GM19324 (cell line): ENCODE measurements at regions not wholly inside any gene's neighbourhood (a gene's known extent, or its start where the extent isn't known, plus 50 kb on each side); places are given as distances from the start of the nearest gene placed in this dataset.
"Not testable (repeated sequence)": the region's sequence is repeated elsewhere in the genome, so short reads cannot be mapped to it uniquely, and the experiment has no call there.

ENCODE experiments used
- ATAC-seq: cut with Tn5 transposase; IDR thresholded peaks from one replicate; pipeline ENCODE4 v1.9.1; 2021; ENCODE audit warnings: mild to moderate bottlenecking, moderate library complexity; ENCODE audit not compliant: unreplicated experiment, low FRiP score

DNA sequence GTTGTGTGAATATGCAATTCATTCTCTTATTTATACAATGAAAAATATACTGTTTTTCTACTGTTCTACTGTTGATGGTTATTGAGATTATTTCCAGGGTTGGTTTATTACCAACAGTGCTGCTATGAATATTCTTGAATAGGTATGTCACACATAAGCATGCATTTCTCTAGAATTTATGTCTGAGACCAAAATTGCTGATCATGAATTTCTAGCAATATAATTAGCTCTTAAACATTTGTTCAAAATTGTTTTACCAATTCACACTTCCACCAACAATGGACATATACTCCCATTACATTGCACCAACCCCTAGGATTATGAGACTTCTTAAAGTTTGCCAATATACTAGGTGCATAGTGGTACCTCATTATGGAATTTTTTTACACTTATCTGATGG, 164.1 kb upstream of the KCNQ5 start:
- no peak for ATAC-seq

DNA sequence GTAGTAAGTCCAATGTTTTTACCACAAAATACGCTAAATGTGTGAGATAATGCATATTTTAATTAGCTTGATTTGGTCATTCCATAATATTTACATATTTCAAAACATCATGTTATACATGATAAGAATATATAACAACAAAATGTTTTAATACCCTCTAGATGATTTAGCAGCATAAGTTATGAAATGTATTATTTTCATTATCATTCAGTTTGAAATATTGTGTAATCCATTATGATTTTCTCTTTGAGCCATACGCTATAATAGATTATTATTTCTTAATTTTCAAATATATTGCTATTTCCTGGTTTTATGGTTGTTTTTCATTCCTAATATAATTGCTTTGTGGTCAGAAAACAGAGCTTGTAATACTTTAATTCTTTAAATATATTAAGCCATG, 163.3 kb upstream of the KCNQ5 start:
- ATAC-seq: no peak

DNA sequence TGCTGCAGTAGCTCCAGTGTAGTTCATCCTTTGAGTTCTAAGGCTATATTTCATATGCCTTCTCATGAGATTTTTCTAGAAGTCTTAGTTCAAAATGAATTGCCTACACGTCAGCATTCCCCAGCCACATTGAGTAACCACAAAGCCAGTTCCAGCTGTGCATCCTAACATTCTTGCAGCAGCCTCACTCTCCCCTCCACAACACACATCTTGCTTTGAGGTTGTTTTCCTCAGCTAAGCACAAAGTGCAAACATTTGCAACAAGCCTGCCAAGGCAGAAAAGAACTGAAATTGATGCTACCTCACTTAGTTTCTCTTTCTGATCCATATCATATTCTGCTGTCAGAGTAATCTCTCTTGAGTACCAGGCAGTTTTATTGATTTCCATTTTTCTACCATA, 160.7 kb upstream of the KCNQ5 start:
- ATAC-seq: no peak

DNA sequence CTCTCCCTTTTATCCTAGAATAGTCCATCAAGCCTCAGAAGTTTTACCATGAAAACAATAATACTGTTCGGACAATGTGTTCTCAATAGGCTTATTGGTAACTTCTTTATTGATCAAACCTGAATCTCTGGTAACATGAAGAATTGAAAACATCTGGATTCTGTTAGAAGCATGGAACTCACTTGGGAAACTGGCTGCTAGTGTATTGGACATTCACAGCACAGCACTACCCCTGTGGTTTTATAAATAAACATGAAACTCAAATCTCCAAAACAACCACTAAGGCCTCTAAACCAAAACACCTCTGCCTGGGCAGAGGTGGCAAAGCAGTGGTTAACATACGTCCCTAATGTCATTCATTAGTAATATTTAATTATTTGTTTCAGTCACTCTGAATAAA, 157.6 kb upstream of the KCNQ5 start:
- no peak for ATAC-seq

DNA sequence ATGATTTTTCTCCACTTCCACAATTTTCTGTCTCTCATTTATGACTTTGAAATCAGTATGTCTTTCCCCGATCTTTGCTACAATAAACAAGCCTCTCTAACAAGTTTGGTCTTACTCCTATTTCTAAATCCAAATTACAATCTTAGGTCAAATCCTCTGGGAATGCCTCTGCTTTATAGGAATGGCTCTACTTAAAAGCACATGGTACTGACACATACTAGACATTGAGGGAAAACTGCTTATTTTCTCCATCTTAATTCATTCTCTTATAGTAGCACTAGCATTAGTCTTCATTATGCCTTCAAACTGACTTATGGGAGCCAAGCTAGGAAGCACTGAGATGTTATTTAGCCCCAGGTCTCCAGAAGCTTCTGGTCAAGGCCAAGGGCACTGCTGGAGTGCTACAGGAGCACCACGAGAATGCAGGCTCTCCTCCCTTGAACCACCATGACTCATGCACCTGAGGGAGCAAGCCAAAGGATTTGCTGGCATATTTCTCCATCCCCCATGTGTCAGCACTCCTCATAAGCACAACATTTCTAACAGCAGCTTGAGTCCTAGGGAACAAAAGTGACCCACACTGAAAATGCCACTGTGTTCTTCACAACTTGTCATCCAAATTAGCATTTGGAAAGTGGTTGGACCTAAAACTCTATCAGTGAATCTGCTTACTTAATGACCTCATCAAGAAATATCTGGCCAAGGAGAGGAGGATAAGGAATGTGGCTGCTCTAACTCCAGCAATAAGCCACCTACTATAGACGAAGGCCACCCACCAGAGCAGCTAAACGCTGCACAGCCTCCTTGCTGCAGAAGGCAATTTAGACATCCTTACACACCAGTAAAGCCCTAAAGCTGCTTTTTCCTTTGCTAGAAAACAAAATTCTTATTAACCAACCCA, 156.8 kb upstream of the KCNQ5 start:
- ATAC-seq: no peak

DNA sequence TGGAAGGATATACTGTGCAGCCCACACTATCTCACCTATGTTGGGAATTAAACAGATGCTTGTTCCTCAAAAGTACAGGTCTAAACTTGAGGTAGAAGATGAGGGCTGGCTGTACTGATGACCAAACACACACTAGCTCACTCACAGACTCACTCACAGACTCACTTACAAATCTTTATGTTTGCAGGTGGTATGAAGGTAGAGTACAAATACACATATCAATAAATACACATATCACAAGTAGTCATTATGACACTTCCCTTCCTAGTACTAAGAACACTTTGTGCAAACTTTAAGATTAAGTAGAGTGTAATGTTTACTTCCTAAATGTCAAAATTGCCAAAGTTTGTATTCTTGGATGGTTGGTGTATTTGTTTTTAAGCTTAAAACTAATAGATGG, 155.4 kb upstream of the KCNQ5 start:
- ATAC-seq: no peak

DNA sequence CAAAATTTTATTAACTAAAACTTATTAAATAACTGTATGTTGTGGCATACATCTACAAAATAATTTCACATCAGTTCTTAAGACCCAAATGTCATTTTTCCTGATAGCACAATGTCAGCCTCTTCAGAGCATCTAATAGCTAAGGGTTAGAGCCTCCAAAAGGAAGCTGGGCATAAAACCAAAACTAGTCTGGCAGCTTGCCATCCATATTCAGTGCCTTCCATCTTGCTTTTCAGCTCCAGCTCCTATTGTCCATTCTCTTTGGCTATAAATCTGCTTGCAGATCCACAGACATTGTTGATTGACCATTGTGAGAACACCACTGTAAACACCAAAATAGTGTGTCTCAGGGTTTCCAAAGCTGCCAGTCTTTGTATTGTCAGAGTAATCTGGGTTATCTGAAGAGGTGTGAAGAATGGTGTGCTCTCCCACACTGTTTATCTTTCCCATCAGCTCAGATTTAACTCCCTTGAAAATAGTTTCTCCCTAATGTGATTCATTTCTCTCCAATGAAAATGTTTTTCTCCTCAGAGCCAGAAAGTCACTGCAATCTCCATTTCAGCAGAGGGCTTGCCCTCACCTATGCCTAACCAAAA, 154.8 kb upstream of the KCNQ5 start:
- ATAC-seq: no peak

DNA sequence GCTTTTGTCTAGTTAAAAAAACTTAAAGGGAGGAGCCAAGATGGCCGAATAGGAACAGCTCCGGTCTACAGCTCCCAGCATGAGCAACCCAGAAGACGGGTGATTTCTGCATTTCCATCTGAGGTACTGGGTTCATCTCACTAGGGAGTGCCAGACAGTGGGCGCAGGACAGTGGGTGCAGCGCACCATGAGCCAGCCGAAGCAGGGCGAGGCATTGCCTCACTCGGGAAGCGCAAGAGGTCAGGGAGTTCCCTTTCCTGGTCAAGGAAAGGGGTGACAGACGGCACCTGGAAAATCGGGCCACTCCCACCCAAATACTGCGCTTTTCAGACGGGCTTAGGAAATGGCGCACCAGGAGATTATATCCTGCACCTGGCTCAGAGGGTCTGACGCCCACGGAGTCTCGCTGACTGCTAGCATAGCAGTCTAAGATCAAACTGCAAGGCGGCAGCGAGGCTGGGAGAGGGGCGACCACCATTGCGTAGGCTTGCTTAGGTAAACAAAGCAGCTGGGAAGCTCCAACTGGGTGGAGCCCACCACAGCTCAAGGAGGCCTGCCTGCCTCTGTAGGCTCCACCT, 152.4 kb upstream of the KCNQ5 start:
- not testable (repeated sequence) for ATAC-seq

DNA sequence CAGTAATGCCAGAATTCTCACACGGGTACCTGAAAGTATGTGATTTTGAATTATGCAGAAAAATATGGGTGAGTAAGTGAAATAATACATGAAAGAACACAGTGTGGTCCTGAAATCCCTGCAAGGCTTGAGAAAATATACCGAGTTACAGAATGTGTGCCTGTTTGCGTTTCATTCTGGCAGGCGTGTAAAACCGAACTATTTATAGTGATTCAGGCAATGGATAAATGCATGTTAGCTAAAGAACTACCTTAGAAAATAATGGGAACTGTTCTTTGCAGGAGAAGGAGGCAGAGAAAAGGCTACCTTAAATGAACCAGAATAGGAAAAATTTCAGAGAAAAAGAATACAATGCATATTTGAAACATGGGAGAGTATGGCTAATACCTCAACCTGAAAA, 145.8 kb upstream of the KCNQ5 start:
- no peak for ATAC-seq

DNA sequence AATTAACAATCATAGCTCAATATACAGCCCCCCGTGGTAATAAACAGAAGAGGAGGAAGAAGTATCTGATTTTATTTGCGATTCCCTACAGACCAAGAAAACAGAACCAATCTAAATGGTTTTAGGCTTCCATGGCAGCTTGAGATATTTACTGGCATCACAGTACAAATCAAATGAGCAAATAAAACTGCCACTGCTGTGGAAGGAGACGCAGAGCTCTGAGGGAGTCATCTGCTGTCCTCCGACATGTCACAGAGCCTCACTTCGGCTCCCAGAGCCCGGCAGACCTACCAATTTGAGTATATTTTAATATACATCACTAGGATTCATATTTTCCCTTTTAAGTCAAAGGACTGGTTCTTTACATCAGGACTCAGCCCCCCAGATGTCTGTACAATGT, 145.2 kb upstream of the KCNQ5 start:
- no peak for ATAC-seq

DNA sequence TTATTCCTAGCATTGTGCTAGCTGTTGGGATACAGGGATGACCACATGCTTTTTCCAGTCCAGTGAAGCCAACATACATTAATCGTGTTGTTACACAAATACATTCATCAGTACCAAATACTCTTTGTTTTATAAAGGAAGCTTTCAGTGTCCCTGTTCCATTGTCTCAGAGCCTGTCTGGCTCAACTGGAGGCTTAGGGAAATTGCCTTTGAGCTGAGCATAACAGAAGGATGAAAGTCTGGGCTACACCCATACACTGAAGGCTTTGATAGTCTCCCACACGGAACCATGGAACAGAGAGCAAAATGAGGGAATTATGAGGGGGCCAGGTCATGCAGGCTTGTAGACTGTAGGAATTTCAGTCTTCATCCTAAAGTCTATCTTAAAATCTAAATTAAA, 126.4 kb upstream of the KCNQ5 start:
- ATAC-seq: no peak

DNA sequence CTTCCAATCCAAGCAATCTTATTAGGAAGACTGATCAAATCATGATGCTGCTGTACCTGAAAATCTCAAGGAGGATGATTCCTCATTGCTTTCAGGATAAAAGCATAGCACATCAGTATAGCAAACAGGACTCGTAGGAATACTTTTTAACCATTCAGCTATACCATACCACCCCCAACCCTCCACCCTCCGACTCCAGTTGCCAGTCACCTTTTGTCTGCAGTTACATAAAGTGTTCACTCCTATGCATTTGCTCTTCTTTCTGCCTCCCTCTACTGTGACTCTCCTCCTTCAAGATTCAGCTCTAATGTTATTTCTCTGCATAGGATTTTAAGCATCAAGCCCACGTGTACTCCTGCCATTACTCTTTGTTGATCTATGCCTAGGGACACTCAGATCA, 124.7 kb upstream of the KCNQ5 start:
- no peak for ATAC-seq

DNA sequence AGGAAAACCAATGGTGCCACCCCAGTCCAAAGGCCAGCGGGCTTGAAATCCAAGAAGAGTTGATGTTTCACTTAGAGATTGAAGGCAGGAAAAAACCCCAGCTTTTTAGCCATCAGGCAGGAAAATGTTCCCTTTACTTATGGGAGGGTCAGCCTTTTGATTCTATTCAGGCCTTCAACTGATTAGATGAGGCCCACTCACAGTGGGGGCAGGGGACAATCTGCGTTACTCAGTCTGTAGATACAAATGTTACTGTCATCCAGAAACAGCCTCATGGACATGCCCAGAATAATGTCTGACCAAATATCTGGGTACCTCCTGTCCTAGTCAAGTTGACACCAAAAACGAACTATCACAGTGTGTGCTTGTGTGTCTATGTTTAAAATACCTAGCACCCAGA, 121.2 kb upstream of the KCNQ5 start:
- no peak for ATAC-seq

DNA sequence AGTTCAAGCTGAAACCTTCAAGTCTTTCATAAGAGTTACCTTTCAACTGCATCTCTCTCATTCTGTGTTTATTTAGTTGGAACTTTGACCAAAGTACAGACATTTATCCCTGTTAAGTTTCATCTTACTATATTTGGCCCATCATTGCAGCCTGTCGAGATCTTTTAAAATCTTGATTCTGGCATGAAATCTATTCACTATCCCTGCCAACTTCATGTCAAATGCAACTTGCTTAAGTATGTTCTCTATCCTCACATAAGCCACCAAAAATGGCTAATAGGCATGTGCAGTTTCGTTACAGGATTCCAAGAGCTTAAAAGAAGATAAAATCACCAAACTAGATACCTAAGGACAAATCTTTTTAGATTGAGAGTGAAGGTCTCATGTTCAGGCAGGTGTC, 117.5 kb upstream of the KCNQ5 start:
- ATAC-seq: no peak

DNA sequence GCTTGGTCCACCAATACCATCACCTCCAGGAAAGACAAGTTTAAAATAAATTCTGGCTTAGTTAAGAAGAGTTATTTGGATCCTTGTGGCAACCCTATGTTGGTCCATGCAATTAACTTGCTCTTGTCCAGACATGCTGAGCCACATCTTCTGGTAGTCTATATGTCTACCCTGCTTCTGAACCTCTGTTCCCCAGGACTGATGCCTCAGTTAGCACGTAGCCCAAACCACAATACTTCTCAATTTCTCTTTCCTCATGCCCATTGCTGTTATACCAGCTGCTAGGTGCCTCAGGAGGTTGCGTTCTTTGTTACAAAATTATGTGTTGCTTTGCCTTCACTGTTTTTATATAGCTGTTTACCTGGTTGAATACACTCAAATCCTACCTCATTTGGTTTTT, 116.4 kb upstream of the KCNQ5 start:
- no peak for ATAC-seq

DNA sequence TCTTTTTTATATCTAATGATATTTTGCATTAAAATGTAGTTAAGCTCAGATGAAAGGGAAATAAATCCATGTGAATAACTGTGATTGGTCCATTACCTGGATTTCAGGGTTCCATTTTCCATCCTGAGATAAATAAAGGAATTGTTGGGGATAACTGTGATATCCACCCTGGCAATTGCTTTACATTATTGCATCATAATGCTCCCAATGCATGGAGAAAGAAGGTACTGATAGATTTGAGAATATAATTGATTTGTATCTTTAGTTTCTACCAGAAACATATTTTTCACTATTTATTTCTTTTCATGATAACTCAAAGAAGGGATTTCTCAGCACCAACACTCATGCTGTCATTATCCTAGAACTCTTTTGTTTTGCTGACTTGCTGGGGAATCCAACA, 102.0 kb upstream of the KCNQ5 start:
- no peak for ATAC-seq

DNA sequence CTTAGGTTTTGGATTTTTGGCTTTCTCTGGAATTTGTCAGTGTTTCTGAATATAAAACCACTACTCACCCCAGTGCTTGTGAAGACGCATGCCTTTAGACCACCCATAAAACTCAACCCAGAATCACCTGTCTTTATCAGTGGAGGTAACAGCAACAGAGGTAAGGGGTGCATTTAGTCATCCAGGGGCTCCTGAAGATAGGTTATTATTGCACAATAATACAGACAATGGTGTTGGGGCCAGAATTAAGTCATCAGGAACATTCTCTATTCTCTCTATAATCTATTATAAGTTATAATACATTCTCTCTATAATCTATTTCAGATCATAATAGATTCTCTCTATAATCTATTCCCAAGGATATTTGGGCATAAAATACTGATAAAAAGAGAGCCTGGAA, 100.2 kb upstream of the KCNQ5 start:
- ATAC-seq: no peak

DNA sequence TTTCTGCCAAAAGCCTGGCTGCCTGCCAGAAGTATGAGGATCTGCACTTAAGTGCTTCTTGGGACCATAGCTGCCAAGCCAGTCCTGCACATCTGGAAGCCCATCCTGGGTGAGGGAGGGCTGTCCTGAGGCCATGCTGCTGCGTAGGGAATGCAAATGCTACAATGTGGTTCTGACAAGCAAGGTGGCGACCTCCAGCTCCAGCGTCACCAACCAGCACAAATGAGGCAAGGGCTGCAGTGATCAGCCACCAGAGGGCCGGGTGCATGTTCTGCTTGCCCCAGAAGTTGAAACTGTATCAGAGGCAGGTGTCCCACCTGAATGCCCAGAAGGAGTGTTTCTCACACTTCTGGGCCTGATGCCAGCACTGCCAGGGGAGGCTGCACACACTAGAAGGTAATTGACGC, 99.1 kb upstream of the KCNQ5 start:
- peak; percentile 58 for ATAC-seq

DNA sequence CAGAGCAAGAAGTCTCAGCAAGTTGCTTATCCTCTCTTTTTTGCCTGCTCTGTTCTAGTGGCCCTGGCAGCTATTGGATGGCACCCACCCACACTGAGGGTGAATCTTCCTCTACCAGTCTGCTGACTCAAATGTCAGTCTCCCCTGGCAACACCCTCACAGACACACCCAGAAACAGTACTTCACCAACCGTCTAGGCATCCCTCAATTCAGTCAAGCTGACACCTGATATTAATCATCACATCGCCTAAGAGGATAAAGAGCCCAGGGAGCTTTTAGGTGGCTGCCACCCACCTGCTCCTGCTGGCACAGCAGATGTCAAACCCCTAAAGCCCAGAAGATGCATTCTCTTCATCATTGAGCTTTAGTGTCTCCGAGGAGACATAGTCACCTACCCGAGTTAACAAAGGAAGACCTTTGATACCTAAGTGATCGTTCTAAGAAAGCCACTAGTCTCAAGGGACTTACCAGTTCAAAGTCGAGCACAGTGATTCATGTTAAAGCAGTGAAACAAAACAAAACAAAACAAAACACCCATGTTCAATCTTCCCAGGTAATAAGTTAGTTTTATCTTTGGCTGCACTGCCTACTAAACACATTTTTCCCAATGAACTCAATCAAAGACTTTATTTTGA, 97.7 kb upstream of the KCNQ5 start:
- peak; percentile 64 for ATAC-seq

DNA sequence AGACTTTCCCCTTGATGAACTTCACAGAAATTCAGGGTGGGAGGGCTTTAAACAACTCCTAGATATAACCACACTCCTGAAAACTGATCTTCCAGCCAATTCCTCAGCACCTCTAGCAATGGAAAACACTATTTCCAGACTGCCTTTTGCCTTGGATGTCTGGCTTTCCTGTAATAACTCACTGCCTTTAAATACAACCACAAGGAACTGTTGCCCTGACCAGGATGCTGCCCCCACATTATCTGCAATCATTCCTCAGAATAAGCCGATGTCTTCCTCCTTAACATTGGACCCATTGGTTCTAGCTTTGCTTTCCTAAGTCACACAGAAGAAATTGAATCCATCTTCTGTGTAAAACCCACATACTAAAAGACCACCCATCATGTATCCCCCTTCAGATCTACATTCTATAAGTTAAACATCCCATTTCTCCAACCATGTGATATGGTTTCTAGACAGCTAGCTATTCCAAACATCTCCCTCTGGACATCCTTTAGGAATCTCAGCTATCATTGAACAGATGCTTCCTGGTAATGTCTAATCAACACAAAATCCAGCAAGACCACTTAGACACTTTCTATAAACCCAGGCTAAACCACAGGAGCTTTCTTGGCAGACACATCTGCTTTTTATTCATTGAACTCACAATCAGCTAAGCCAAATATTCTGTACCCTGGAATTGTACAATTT, 95.9 kb upstream of the KCNQ5 start:
- no peak for ATAC-seq

DNA sequence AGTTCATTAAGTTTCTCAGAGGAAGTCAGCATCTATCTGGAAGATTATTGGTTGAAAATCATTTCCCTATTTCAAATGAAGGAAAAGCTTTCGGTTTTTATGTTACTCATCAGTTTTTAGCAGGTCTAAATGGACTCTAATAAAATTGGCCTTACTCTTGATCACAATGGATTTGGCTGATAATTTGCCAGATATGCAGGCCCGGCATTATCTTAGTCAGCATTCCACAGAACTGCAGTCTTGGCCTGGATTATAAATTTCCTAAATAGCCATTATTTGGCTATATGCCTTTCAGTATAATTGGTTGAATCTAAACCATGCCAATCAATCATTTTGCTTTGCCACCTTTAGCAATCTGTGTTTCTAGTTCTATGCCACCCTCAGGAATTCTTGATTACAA, 91.7 kb upstream of the KCNQ5 start:
- ATAC-seq: no peak
